RWPE2 (cell line): ENCODE measurements at regions not wholly inside any gene's neighbourhood (a gene's known extent, or its start where the extent isn't known, plus 50 kb on each side); places are given as distances from the start of the nearest gene placed in this dataset.

Source experiments
- ATAC-seq: fragments of 200-7000 bp; cut with Tn5 transposase; 3 replicates; pipeline ENCODE4 v1.9.1; 2021; ENCODE audit warnings: low read depth
- DNase-seq: peaks from one replicate; pipeline ENCODE4 v3.0.0-alpha.2; 2020; ENCODE audit warnings: low spot score
- H3K27ac ChIP-seq: fragments of 450-650 bp; 2 replicates; pipeline ENCODE4 v1.5.1; 2017; ENCODE audit warnings: mild to moderate bottlenecking; ENCODE audit not compliant: poor library complexity, severe bottlenecking
- H3K27me3 ChIP-seq: fragments of 250-450 bp; sonication (Bioruptor Pico); 2 replicates; pipeline ENCODE4 v1.5.1; 2021; ENCODE audit warnings: mild to moderate bottlenecking, moderate library complexity; ENCODE audit not compliant: insufficient read depth, poor library complexity, severe bottlenecking
- H3K36me3 ChIP-seq: fragments of 250-450 bp; sonication (Bioruptor Pico); 2 replicates; pipeline ENCODE4 v1.5.1; 2020; ENCODE audit warnings: low read depth, mild to moderate bottlenecking, moderate library complexity
- H3K4me1 ChIP-seq: fragments of 250-450 bp; sonication (Bioruptor Pico); 2 replicates; pipeline ENCODE4 v1.5.1; 2021; ENCODE audit warnings: mild to moderate bottlenecking, moderate library complexity; ENCODE audit not compliant: insufficient read depth, poor library complexity, severe bottlenecking
- H3K4me3 ChIP-seq: fragments of 250-450 bp; sonication (Bioruptor Pico); 2 replicates; pipeline ENCODE4 v1.5.1; 2021; ENCODE audit warnings: mild to moderate bottlenecking, moderate library complexity; ENCODE audit not compliant: severe bottlenecking
- H3K9me3 ChIP-seq: fragments of 250-450 bp; sonication (Bioruptor Pico); 2 replicates; pipeline ENCODE4 v1.5.1; 2021; ENCODE audit warnings: mild to moderate bottlenecking, moderate library complexity; ENCODE audit not compliant: severe bottlenecking
- TF ChIP-seq, protein P1 (sequence below): fragments of 450-650 bp; IDR thresholded peaks from one replicate; pipeline ENCODE4 v1.5.1; 2017; ENCODE audit warnings: mild to moderate bottlenecking, moderate library complexity; ENCODE audit not compliant: poor library complexity, severe bottlenecking

DNA sequence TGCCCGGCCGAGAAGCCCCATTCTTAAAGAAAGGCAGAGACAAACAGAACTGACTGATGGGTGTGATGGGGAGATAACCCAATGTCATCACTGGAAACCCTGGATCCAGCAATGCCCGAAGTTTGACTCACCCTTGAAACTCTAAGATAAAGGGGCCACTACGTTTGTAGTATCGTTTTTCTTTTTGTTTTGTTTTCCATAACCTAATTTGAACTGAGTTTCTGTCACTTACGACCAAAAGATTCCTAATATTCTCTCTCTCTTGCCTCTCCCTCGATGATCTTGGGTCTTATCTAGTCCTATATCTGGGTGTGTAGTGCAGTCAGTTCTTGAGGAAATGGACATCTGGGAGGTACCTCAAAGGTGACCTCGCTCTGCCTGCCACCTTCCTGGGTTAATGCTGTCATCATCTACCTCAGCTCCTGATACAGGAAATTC, 57.8 kb upstream of the ID3 start:
- H3K27me3 ChIP-seq = no peaks in the 10 kb centered on the region
- no peaks in the 10 kb centered on the region for H3K36me3 ChIP-seq
- no peak overlapping the region for H3K27ac ChIP-seq
- H3K4me1 ChIP-seq = no peaks in the 10 kb centered on the region
- no peaks in the 10 kb centered on the region for H3K9me3 ChIP-seq
- TF ChIP-seq, protein P1, sequence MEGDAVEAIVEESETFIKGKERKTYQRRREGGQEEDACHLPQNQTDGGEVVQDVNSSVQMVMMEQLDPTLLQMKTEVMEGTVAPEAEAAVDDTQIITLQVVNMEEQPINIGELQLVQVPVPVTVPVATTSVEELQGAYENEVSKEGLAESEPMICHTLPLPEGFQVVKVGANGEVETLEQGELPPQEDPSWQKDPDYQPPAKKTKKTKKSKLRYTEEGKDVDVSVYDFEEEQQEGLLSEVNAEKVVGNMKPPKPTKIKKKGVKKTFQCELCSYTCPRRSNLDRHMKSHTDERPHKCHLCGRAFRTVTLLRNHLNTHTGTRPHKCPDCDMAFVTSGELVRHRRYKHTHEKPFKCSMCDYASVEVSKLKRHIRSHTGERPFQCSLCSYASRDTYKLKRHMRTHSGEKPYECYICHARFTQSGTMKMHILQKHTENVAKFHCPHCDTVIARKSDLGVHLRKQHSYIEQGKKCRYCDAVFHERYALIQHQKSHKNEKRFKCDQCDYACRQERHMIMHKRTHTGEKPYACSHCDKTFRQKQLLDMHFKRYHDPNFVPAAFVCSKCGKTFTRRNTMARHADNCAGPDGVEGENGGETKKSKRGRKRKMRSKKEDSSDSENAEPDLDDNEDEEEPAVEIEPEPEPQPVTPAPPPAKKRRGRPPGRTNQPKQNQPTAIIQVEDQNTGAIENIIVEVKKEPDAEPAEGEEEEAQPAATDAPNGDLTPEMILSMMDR = no peak
- H3K4me3 ChIP-seq = no peak overlapping the region
- DNase-seq (no peak), ATAC-seq (no peak)

DNA sequence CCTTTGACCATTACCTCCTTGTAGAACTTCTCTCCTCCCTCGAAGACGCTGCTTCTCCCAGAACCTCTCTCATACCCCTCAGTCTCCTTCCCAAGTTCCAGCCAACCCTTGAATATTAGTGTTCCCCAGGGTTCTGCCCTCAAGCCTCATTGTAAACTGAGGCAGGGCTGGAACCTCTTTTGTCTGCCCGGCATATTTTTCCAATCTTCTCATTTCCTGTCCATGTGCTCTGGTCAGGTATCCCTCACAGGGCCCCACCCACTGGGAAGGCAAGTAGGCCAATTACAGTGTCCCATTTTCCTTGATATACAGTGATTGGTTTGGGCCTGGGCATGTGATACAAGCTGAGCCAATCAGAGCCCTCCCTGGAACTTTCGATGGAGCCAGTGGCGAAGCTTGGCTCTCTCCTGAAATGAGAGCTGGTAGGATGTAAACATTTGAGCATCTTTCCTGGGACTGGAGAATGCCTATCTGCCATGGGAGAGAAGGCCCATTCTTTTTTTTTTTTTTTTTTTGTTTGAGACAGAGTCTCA, 57.1 kb upstream of the ID3 start:
- Histone ChIP-seq H3K27me3 (no peaks in the 10 kb centered on the region), H3K36me3 (no peaks in the 10 kb centered on the region), H3K27ac (no peak overlapping the region), H3K4me1 (no peaks in the 10 kb centered on the region), H3K4me3 (no peak overlapping the region), H3K9me3 (no peaks in the 10 kb centered on the region)
- ATAC-seq (no peak), DNase-seq (no peak)
- TF ChIP-seq, protein P1 = no peak

DNA sequence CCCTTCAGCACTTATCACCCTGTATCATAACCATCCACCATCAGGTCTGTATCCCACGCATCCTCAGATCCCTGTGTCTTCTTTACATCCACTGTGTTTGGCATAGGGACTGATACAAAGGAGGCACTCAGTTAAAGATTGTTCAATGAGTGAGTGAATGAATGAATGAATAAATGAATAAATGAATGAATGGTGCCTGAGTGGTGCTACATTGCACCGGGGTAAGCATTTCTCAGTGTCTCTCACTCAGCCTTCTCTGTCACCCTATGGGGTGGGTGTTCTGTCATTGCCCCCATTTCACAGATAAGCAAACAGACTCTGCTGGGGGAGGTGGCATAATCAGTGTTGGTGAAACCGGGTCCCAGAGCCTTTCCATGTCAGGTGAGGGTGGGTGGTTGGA, 56.6 kb upstream of the ID3 start:
- DNase-seq (no peak), ATAC-seq (no peak)
- H3K4me1 ChIP-seq = no peaks in the 10 kb centered on the region
- TF ChIP-seq, protein P1 = no peak
- H3K27me3 ChIP-seq = no peaks in the 10 kb centered on the region
- H3K36me3 ChIP-seq = no peaks in the 10 kb centered on the region
- H3K4me3 ChIP-seq = no peak overlapping the region
- no peaks in the 10 kb centered on the region for H3K9me3 ChIP-seq
- no peak overlapping the region for H3K27ac ChIP-seq

DNA sequence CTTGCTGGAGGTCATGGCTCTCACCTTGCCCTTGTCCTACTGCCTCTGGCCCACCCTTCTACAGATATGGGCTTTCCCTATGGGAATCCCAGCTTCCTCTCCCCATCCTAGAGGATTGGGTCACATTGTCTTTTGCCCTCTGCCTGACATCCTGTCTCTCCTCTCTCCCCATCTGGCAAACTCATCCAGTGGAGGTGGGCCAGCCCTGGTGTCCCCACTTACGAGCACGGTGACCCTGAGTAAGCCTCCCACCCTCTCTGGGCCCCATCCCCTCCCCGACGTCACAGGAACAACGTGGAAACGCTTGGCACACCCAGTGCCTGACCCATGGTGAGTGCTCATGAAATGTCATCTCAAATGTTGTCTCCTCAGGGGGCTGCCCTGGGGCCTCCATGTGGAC, 56.1 kb upstream of the ID3 start:
- no peak for ATAC-seq
- no peak for DNase-seq
- no peaks in the 10 kb centered on the region for H3K27me3 ChIP-seq
- H3K9me3 ChIP-seq = no peaks in the 10 kb centered on the region
- no peak overlapping the region for H3K27ac ChIP-seq
- H3K4me3 ChIP-seq = no peak overlapping the region
- no peaks in the 10 kb centered on the region for H3K36me3 ChIP-seq
- H3K4me1 ChIP-seq = no peaks in the 10 kb centered on the region
- TF ChIP-seq, protein P1 = no peak

DNA sequence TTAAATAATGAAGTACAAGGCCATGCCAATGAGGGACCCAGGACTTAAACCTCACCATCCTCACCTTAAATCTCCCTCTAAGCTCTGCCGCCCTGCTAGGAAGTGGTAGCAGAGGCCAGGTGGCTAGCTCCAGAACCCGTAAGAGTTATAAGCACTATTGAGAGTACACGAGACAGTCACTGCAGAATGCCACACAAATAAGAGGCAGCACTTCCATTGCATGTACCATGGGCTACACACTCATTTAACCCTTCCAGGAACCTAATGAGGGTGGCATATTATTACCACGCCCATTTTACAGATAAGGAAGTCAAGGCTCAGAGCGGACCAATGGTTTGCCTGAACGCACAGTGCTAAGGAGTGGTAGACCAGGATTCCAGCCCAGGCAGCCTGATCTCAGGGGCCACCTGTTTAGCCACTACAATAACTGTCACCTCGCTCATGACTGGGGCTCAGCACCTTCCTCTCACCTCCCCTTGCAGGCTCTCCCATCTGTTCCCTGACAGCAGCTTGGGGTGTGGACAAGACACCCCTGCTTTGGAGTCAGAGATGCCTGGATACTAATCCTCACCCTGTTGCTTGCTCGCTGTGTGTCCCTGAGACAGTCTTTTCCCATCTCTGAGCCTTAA, 54.8 kb upstream of the ID3 start:
- no peak overlapping the region for H3K27ac ChIP-seq

More for the DNA sequence above, 54.8 kb upstream of the ID3 start:
- Histone ChIP-seq H3K4me1 (no peaks in the 10 kb centered on the region), H3K4me3 (no peak overlapping the region), H3K27me3 (no peaks in the 10 kb centered on the region), H3K36me3 (no peaks in the 10 kb centered on the region), H3K9me3 (no peaks in the 10 kb centered on the region)
- no peak for DNase-seq
- TF ChIP-seq, protein P1 = no peak
- no peak for ATAC-seq
